ENCODE measurements at regions not wholly inside any gene's neighbourhood (a gene's known extent, or its start where the extent isn't known, plus 50 kb on each side); places are given as distances from the start of the nearest gene placed in this dataset.
"Not testable (repeated sequence)": the region's sequence is repeated elsewhere in the genome, so short reads cannot be mapped to it uniquely, and the experiment has no call there.

DNA sequence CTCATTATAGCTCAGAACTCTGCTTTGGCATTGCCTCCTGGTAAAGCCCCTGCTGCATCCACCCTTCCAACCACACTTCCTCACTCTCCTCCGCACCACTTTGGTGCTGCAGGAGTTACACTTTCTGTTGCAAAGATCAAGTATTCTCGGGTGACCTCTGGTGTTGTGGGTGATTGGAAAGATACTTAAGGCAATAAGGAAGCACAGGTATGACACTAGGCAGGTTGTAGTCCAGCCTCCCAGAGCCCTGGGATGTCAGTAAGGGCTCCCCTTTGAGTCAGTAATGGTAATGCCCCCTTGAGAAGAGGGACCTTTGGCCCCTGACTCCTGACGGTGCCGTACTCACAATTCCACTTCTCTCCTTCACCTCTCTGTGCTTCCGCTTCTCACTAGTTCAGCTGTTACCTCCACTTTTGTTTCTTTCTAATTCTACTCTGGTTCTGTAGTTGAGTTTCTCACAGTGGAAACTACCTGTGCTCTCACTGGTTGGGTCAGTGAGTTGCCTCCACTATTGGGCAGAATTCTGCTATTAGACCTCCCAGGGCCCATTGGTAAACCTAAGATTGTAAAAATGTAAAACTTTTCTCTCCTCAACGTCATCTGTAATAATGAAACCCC is 350.0 kb downstream of the GOLGA6L6 start:
- TF ChIP-seq, protein P1, sequence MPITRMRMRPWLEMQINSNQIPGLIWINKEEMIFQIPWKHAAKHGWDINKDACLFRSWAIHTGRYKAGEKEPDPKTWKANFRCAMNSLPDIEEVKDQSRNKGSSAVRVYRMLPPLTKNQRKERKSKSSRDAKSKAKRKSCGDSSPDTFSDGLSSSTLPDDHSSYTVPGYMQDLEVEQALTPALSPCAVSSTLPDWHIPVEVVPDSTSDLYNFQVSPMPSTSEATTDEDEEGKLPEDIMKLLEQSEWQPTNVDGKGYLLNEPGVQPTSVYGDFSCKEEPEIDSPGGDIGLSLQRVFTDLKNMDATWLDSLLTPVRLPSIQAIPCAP (CRISPR knock-in tag; IDR thresholded peaks at IDR 0.05) = not testable (repeated sequence)
- TF ChIP-seq, protein P2, sequence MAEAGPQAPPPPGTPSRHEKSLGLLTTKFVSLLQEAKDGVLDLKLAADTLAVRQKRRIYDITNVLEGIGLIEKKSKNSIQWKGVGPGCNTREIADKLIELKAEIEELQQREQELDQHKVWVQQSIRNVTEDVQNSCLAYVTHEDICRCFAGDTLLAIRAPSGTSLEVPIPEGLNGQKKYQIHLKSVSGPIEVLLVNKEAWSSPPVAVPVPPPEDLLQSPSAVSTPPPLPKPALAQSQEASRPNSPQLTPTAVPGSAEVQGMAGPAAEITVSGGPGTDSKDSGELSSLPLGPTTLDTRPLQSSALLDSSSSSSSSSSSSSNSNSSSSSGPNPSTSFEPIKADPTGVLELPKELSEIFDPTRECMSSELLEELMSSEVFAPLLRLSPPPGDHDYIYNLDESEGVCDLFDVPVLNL (CRISPR knock-in tag; IDR thresholded peaks at IDR 0.05; ENCODE audit: borderline replicate concordance, low read depth) = not testable (repeated sequence)
